Chondrocyte (in vitro differentiated cells): ENCODE measurements at regions not wholly inside any gene's neighbourhood (a gene's known extent, or its start where the extent isn't known, plus 50 kb on each side); places are given as distances from the start of the nearest gene placed in this dataset.
"Not testable (repeated sequence)": the region's sequence is repeated elsewhere in the genome, so short reads cannot be mapped to it uniquely, and the experiment has no call there.

Experiments
- DNase-seq: peaks from one replicate; pipeline ENCODE4 v3.0.0; 2021; ENCODE audit warnings: mixed read lengths, low spot score
- H3K27ac Mint-ChIP-seq: one replicate; pipeline ENCODE4 v1.8.0; 2021; ENCODE audit warnings: mild to moderate bottlenecking, moderate library complexity, mixed read lengths; ENCODE audit not compliant: unreplicated experiment
- H3K27me3 Mint-ChIP-seq: 2 replicates; pipeline ENCODE4 v1.8.0; 2021; ENCODE audit warnings: low read depth, mixed read lengths
- H3K36me3 Mint-ChIP-seq: 2 replicates; pipeline ENCODE4 v1.8.0; 2021; ENCODE audit warnings: low read depth, mixed read lengths
- H3K4me1 Mint-ChIP-seq: 2 replicates; pipeline ENCODE4 v1.8.0; 2021; ENCODE audit warnings: low read depth, mild to moderate bottlenecking, mixed read lengths
- H3K4me3 Mint-ChIP-seq: one replicate; pipeline ENCODE4 v1.8.0; 2021; ENCODE audit warnings: mild to moderate bottlenecking, moderate library complexity, mixed read lengths; ENCODE audit not compliant: unreplicated experiment
- H3K9me3 Mint-ChIP-seq: 2 replicates; pipeline ENCODE4 v1.8.0; 2021; ENCODE audit warnings: low read depth, mixed read lengths
- TF ChIP-seq, protein P1 (sequence below): fragments of 200-600 bp; sonication (generic); IDR thresholded peaks from 2 replicates; pipeline ENCODE4 v1.5.0; 2021; ENCODE audit warnings: antibody characterized with exemption, mild to moderate bottlenecking, moderate library complexity

GRCh38 chr14:40340708-40341107 is 908.5 kb upstream of the FBXO33 start:
- H3K4me1 Mint-ChIP-seq, result no peaks in the 10 kb centered on the region
- H3K27me3 Mint-ChIP-seq, result no peaks in the 10 kb centered on the region
- H3K4me3 Mint-ChIP-seq, result no peak overlapping the region
- TF ChIP-seq, protein P1, sequence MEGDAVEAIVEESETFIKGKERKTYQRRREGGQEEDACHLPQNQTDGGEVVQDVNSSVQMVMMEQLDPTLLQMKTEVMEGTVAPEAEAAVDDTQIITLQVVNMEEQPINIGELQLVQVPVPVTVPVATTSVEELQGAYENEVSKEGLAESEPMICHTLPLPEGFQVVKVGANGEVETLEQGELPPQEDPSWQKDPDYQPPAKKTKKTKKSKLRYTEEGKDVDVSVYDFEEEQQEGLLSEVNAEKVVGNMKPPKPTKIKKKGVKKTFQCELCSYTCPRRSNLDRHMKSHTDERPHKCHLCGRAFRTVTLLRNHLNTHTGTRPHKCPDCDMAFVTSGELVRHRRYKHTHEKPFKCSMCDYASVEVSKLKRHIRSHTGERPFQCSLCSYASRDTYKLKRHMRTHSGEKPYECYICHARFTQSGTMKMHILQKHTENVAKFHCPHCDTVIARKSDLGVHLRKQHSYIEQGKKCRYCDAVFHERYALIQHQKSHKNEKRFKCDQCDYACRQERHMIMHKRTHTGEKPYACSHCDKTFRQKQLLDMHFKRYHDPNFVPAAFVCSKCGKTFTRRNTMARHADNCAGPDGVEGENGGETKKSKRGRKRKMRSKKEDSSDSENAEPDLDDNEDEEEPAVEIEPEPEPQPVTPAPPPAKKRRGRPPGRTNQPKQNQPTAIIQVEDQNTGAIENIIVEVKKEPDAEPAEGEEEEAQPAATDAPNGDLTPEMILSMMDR, result no peak
- no peaks in the 10 kb centered on the region for H3K36me3 Mint-ChIP-seq
- H3K27ac Mint-ChIP-seq, result no peak overlapping the region
- DNase-seq, result no peak
- H3K9me3 Mint-ChIP-seq, result no peaks in the 10 kb centered on the region

- TF ChIP-seq, protein P1, result no peak
Observed at GRCh38 chr14:40336846-40337245, 904.6 kb upstream of the FBXO33 start.

GRCh38 chr14:40326519-40326918 is 894.3 kb upstream of the FBXO33 start:
- not testable (repeated sequence) for H3K4me3 Mint-ChIP-seq, DNase-seq, H3K36me3 Mint-ChIP-seq, H3K27ac Mint-ChIP-seq, H3K27me3 Mint-ChIP-seq, H3K4me1 Mint-ChIP-seq
- H3K9me3 Mint-ChIP-seq, result peaks cover 15% of the 10 kb centered on the region

More at GRCh38 chr14:40336846-40337245, 904.6 kb upstream of the FBXO33 start:
- H3K27ac Mint-ChIP-seq, result no peak overlapping the region
- no peaks in the 10 kb centered on the region for H3K4me1 Mint-ChIP-seq
- H3K4me3 Mint-ChIP-seq, result no peak overlapping the region
- peaks cover 7% of the 10 kb centered on the region for H3K9me3 Mint-ChIP-seq
- H3K36me3 Mint-ChIP-seq, result no peaks in the 10 kb centered on the region
- no peak for DNase-seq
- H3K27me3 Mint-ChIP-seq, result no peaks in the 10 kb centered on the region

DNA sequence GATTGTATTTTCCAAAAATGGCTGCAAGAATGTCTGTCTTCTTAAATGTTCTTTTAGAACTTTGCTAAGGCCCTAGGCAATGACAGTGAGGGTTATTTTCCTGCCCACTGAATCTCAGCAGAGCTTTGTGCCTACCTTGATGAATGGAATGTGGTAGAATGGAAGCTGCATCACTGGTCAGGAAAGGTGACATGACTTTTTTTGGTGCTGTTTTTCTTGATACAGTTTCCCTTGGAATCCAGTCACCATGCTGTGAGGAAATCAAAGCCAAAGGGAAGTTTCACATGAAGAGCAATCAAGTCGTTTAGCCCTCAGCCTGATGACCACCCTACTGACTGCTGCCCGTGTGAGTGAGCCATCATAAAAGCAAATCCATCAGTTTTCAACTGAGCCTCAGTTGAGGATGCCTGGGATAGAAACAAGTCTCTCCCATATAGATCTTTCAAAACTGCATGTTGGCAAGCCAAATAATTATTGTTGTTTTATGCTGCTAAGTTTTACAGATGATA is 886.0 kb upstream of the FBXO33 start:
- TF ChIP-seq, protein P1, result no peak
- Mint-ChIP-seq H3K9me3 (peaks cover 12% of the 10 kb centered on the region), H3K4me1 (no peaks in the 10 kb centered on the region), H3K36me3 (no peaks in the 10 kb centered on the region), H3K27me3 (no peaks in the 10 kb centered on the region), H3K27ac (no peak overlapping the region), H3K4me3 (no peak overlapping the region)
- no peak for DNase-seq

GRCh38 chr14:40317690-40318089 is 885.5 kb upstream of the FBXO33 start:
- no peaks in the 10 kb centered on the region for H3K27me3 Mint-ChIP-seq
- H3K9me3 Mint-ChIP-seq, result peaks cover 12% of the 10 kb centered on the region
- TF ChIP-seq, protein P1, result no peak
- H3K4me3 Mint-ChIP-seq, result no peak overlapping the region
- no peak overlapping the region for H3K27ac Mint-ChIP-seq
- no peaks in the 10 kb centered on the region for H3K4me1 Mint-ChIP-seq
- DNase-seq, result no peak
- no peaks in the 10 kb centered on the region for H3K36me3 Mint-ChIP-seq

DNA sequence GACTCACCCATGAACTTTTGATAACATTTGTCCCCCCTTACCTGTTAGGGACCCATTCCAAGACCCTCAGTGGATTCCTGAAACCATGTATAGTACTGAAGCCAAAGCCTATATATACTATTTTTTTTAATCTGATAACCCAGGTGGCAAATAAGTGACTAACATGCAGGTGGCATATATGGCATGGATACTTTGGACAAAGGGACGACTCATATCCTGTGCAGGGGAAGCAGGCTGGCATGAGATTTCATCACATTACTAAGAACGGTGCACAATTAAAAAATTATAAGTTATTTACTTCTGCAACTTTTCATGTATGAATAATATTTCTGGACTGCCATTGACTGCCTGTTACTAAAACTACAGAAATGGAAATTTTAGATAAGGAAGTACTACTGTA is 880.1 kb upstream of the FBXO33 start:
- no peaks in the 10 kb centered on the region for H3K4me1 Mint-ChIP-seq
- no peaks in the 10 kb centered on the region for H3K27me3 Mint-ChIP-seq
- no peaks in the 10 kb centered on the region for H3K36me3 Mint-ChIP-seq
- no peak overlapping the region for H3K27ac Mint-ChIP-seq
- H3K4me3 Mint-ChIP-seq, result no peak overlapping the region
- no peak for DNase-seq
- no peaks in the 10 kb centered on the region for H3K9me3 Mint-ChIP-seq
- TF ChIP-seq, protein P1, result no peak
